ENCODE measurements at regions not wholly inside any gene's neighbourhood (a gene's known extent, or its start where the extent isn't known, plus 50 kb on each side); places are given as distances from the start of the nearest gene placed in this dataset.

GRCh38 chr10:57338823-57339558 lies 928.7 kb downstream of the IPMK start:
- Histone ChIP-seq H3K27me3 (ENCODE audit: control insufficient read depth, insufficient read depth, low read length) (0 out of 2 replicates have a peak, but pooled peaks cover 2% of the 10 kb centered on the region), H3K9me3 (ENCODE audit: control insufficient read depth, insufficient read depth, low read depth, low read length) (no peaks in the 10 kb centered on the region), H3K4me3 (ENCODE audit: low read depth in 2 of 2, low read length in 2 of 2) (no peak overlapping the region), H3K4me1 (ENCODE audit: control insufficient read depth, insufficient read depth, low read length) (no peaks in the 10 kb centered on the region), H3K27ac (ENCODE audit: low read length) (no peak overlapping the region), H3K36me3 (ENCODE audit: control insufficient read depth, insufficient read depth, low read length) (no peaks in the 10 kb centered on the region)
- ChIA-PET CTCF (interaction anchor here (0.6 kb wide), 1 partner anchor 924 kb away, joined by 3 read pairs; no protein-coding TSS in a partner anchor), POLR2A (no interaction called here)
- TF ChIP-seq POLR2AphosphoS5 (IDR thresholded peaks at IDR 0.05; ENCODE audit: low read depth, low read length) (no peak), CTCF (IDR thresholded peaks at IDR 0.05) (peak; percentile 78), SIN3A (IDR thresholded peaks at IDR 0.05; ENCODE audit: borderline replicate concordance, insufficient read depth, low read depth, low read length) (no peak), TCF7L2 (IDR thresholded peaks at IDR 0.05; ENCODE audit: low read depth, low read length) (no peak), REST (IDR thresholded peaks at IDR 0.05; ENCODE audit: insufficient read depth in 1 of 2, low read depth in 2 of 2, low read length in 1 of 2) (no peak)
- ATAC-seq (0 out of 2 replicates have a peak, but pooled peaks have one; percentile 48), DNase-seq (ENCODE audit: low read depth, low spot score) (peak; percentile 17)
- in situ Hi-C loops (cut with HindIII; ENCODE audit: low pct_unique_long_range_greater_than_20kb, low sequenced_read_pairs) (no loop called here), intact Hi-C loops (cut with micrococcal nuclease; ENCODE audit: unreplicated experiment) (loop anchor here (1.0 to 10.0 kb wide), 5 partner anchors 256 to 816 kb away; no protein-coding TSS in a partner anchor)
- BruUV-seq (replicated peaks): no TSS peak

- Histone ChIP-seq H3K27ac (ENCODE audit: low read length) (no peak overlapping the region), H3K4me3 (ENCODE audit: low read depth in 2 of 2, low read length in 2 of 2) (no peak overlapping the region), H3K4me1 (ENCODE audit: control insufficient read depth, insufficient read depth, low read length) (no peaks in the 10 kb centered on the region), H3K36me3 (ENCODE audit: control insufficient read depth, insufficient read depth, low read length) (no peaks in the 10 kb centered on the region), H3K9me3 (ENCODE audit: control insufficient read depth, insufficient read depth, low read depth, low read length) (no peaks in the 10 kb centered on the region), H3K27me3 (ENCODE audit: control insufficient read depth, insufficient read depth, low read length) (0 out of 2 replicates have a peak, but pooled peaks cover 2% of the 10 kb centered on the region)
- no TSS peak for BruUV-seq (replicated peaks)
- ChIA-PET POLR2A (no interaction called here), CTCF (no interaction called here)
- ATAC-seq: no peak
- DNase-seq (ENCODE audit: low read depth, low spot score): no peak
- in situ Hi-C loops (cut with HindIII; ENCODE audit: low pct_unique_long_range_greater_than_20kb, low sequenced_read_pairs) (no loop called here), intact Hi-C loops (cut with micrococcal nuclease; ENCODE audit: unreplicated experiment) (loop anchor here (10.0 kb wide), 3 partner anchors 258 to 818 kb away; no protein-coding TSS in a partner anchor)
- no peak for TF ChIP-seq CTCF (IDR thresholded peaks at IDR 0.05)
- TF ChIP-seq TCF7L2 (IDR thresholded peaks at IDR 0.05; ENCODE audit: low read depth, low read length): no peak
- TF ChIP-seq POLR2AphosphoS5 (IDR thresholded peaks at IDR 0.05; ENCODE audit: low read depth, low read length): no peak
- no peak for TF ChIP-seq REST (IDR thresholded peaks at IDR 0.05; ENCODE audit: insufficient read depth in 1 of 2, low read depth in 2 of 2, low read length in 1 of 2)
- TF ChIP-seq SIN3A (IDR thresholded peaks at IDR 0.05; ENCODE audit: borderline replicate concordance, insufficient read depth, low read depth, low read length): no peak
Observed at GRCh38 chr10:57336865-57337264, 930.8 kb downstream of the IPMK start.

All from Panc1 (cell line).